ENCODE measurements at regions not wholly inside any gene's neighbourhood (a gene's known extent, or its start where the extent isn't known, plus 50 kb on each side); places are given as distances from the start of the nearest gene placed in this dataset.

DNA sequence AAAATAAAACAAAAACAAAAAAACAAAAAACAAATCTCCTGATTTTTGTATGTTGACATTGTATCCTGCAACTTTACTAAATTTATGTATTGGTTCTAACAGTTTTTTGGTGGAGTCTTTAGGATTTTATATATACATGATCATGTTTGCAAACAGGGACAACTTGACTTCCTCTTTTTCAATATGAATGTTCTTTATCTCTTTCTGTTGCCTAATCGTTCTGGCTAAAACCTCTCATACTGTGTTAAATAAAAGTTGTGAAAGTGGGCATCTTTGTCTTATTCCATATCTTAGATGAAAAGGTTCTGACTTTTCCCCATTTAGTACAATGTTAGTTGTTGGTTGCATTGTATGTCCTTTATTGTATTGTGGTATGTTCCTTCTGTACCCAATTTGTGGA is 261.7 kb upstream of the NOX3 start:
- H3K4me3 ChIP-seq (ENCODE audit: low read depth, low read length), result no peak overlapping the region
- CTCF ChIA-PET, result no interaction called here
- H3K27me3 ChIP-seq (ENCODE audit: control insufficient read depth, insufficient read depth, low read length), result no peaks in the 10 kb centered on the region
- DNase-seq (ENCODE audit: low read depth), result no peak
- H3K36me3 ChIP-seq (ENCODE audit: control insufficient read depth, insufficient read depth, low read length), result no peaks in the 10 kb centered on the region
- TF ChIP-seq, protein P1, sequence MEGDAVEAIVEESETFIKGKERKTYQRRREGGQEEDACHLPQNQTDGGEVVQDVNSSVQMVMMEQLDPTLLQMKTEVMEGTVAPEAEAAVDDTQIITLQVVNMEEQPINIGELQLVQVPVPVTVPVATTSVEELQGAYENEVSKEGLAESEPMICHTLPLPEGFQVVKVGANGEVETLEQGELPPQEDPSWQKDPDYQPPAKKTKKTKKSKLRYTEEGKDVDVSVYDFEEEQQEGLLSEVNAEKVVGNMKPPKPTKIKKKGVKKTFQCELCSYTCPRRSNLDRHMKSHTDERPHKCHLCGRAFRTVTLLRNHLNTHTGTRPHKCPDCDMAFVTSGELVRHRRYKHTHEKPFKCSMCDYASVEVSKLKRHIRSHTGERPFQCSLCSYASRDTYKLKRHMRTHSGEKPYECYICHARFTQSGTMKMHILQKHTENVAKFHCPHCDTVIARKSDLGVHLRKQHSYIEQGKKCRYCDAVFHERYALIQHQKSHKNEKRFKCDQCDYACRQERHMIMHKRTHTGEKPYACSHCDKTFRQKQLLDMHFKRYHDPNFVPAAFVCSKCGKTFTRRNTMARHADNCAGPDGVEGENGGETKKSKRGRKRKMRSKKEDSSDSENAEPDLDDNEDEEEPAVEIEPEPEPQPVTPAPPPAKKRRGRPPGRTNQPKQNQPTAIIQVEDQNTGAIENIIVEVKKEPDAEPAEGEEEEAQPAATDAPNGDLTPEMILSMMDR (IDR thresholded peaks at IDR 0.05; ENCODE audit: insufficient read depth, low read depth, low read length), result no peak
- POLR2A ChIA-PET, result no interaction called here

DNA sequence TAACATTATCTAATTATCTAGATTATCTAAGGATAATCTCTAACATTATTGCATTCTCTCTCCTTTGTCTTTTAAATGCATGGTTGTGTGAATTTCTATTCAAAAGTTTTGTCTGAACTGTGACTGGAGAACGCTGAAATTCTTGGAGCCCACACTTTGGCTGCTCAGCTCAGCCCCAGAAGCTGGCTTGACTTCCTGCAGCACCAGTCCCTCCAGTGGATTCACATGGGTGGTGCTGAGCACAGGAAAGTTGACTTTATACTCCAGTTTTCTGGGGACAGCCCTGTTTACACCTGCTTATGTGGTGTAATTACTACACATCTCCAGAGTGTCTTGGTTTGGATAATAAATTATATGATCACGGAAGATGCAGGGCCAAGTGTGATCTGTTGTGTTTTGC is 255.1 kb upstream of the NOX3 start:
- Histone ChIP-seq H3K4me3 (ENCODE audit: low read depth, low read length) (no peak overlapping the region), H3K27me3 (ENCODE audit: control insufficient read depth, insufficient read depth, low read length) (no peaks in the 10 kb centered on the region), H3K36me3 (ENCODE audit: control insufficient read depth, insufficient read depth, low read length) (no peaks in the 10 kb centered on the region)
- TF ChIP-seq, protein P1 (IDR thresholded peaks at IDR 0.05; ENCODE audit: insufficient read depth, low read depth, low read length), result no peak
- CTCF ChIA-PET, result no interaction called here
- no peak for DNase-seq (ENCODE audit: low read depth)
- POLR2A ChIA-PET, result no interaction called here

- Histone ChIP-seq H3K4me3 (ENCODE audit: low read depth, low read length) (no peak overlapping the region), H3K36me3 (ENCODE audit: control insufficient read depth, insufficient read depth, low read length) (no peaks in the 10 kb centered on the region), H3K27me3 (ENCODE audit: control insufficient read depth, insufficient read depth, low read length) (no peaks in the 10 kb centered on the region)
- DNase-seq (ENCODE audit: low read depth), result no peak
- TF ChIP-seq, protein P1 (IDR thresholded peaks at IDR 0.05; ENCODE audit: insufficient read depth, low read depth, low read length), result no peak
- ChIA-PET POLR2A (no interaction called here), CTCF (no interaction called here)
Measured at GRCh38 chr6:155709262-155709661, 253.6 kb upstream of the NOX3 start.

GRCh38 chr6:155708100-155708499 is 252.5 kb upstream of the NOX3 start:
- Histone ChIP-seq H3K36me3 (ENCODE audit: control insufficient read depth, insufficient read depth, low read length) (no peaks in the 10 kb centered on the region), H3K27me3 (ENCODE audit: control insufficient read depth, insufficient read depth, low read length) (no peaks in the 10 kb centered on the region), H3K4me3 (ENCODE audit: low read depth, low read length) (no peak overlapping the region)
- ChIA-PET POLR2A (no interaction called here), CTCF (no interaction called here)
- TF ChIP-seq, protein P1 (IDR thresholded peaks at IDR 0.05; ENCODE audit: insufficient read depth, low read depth, low read length), result no peak
- DNase-seq (ENCODE audit: low read depth), result no peak

DNA sequence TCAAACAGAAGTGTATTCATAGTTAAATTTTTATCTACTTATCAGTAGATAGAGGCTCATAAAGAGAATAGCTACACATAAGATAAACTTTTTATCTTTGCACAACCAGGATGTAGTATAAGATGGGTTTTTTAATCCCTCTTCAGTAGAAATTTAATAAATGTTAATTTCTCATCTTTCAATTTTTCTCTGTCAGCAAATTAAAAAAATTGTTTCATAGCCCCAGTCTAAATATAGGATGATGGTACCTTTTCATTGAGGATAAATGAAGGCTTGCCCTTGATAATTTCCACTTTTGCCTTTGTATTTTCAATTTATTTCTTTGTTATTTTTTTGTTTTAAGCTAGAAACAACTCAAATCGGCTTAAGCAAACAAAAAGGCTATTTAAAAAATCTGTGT is 251.2 kb upstream of the NOX3 start:
- DNase-seq (ENCODE audit: low read depth), result no peak
- H3K27me3 ChIP-seq (ENCODE audit: control insufficient read depth, insufficient read depth, low read length), result no peaks in the 10 kb centered on the region
- ChIA-PET CTCF (interaction anchor here (1.1 kb wide), 1 partner anchor 28 kb away, joined by 3 read pairs; no protein-coding TSS in a partner anchor), POLR2A (no interaction called here)
- TF ChIP-seq, protein P1 (IDR thresholded peaks at IDR 0.05; ENCODE audit: insufficient read depth, low read depth, low read length), result no peak
- no peak overlapping the region for H3K4me3 ChIP-seq (ENCODE audit: low read depth, low read length)
- no peaks in the 10 kb centered on the region for H3K36me3 ChIP-seq (ENCODE audit: control insufficient read depth, insufficient read depth, low read length)
